ENCODE measurements at regions not wholly inside any gene's neighbourhood (a gene's known extent, or its start where the extent isn't known, plus 50 kb on each side); places are given as distances from the start of the nearest gene placed in this dataset.

DNA sequence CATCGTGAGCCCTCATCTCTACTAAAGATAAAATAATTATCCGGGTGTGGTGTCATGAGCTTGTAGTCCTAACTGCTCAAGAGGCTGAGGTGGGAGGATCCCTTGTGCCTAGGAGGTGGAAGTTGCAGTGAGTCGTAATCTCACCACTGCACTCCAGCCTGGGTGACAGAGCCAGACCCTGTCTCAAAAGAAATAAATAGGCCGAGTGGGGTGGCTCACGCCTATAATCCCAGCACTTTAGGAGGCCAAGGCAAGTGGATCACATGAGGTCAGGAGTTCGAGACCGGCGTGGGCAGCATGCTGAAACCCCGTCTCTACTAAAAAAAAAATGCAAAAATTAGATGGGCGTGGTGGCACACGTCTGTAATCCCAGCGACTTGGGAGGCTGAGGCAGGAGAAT, 70.9 kb downstream of the RESF1 start:
- Histone ChIP-seq H3K27ac (ENCODE audit: low read length) (no peak overlapping the region), H3K4me1 (ENCODE audit: control insufficient read depth, insufficient read depth, low read length) (peaks cover 25% of the 10 kb centered on the region), H3K36me3 (ENCODE audit: control insufficient read depth, insufficient read depth, low read length) (no peaks in the 10 kb centered on the region), H3K4me3 (ENCODE audit: low read length) (no peak overlapping the region), H3K27me3 (ENCODE audit: control insufficient read depth, insufficient read depth, low read length) (no peaks in the 10 kb centered on the region), H3K9me3 (ENCODE audit: control insufficient read depth, low read depth, low read length) (no peaks in the 10 kb centered on the region)
- no CpG with 5 or more reads among the region's 12 CpGs for WGBS (ENCODE audit: insufficient coverage, low lambda C conversion rate)
- DNase-seq, result no peak

- no peak for DNase-seq
- no peaks in the 10 kb centered on the region for H3K9me3 ChIP-seq (ENCODE audit: control insufficient read depth, low read depth, low read length)
- no peaks in the 10 kb centered on the region for H3K27me3 ChIP-seq (ENCODE audit: control insufficient read depth, insufficient read depth, low read length)
- H3K27ac ChIP-seq (ENCODE audit: low read length), result no peak overlapping the region
- H3K36me3 ChIP-seq (ENCODE audit: control insufficient read depth, insufficient read depth, low read length), result no peaks in the 10 kb centered on the region
- peaks cover 24% of the 10 kb centered on the region for H3K4me1 ChIP-seq (ENCODE audit: control insufficient read depth, insufficient read depth, low read length)
- 85% methylated on average over 2 of the region's 2 CpGs for WGBS (ENCODE audit: insufficient coverage, low lambda C conversion rate)
- no peak overlapping the region for H3K4me3 ChIP-seq (ENCODE audit: low read length)
Observed at GRCh38 chr12:32030676-32031075, 71.5 kb downstream of the RESF1 start.

DNA sequence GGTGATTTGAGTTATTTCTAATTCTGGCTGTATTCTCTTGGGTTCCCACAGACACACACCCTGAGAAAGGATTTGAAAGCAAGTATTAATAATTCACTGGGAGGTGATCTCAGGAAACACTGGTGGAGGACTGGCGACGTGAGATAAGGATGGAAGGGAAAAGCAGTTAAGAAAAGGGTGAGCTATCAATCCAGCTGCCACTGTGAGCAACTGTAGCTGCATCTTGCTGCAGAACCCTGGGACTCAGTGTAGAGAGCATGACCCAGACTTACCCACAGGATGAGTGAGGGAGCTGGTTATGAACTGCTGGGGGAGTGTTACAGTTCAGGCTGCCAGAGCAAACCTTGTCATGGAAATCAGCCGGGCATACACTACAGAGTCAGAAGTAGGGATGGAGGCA, 71.9 kb downstream of the RESF1 start:
- no peak for DNase-seq
- Histone ChIP-seq H3K4me1 (ENCODE audit: control insufficient read depth, insufficient read depth, low read length) (peaks cover 24% of the 10 kb centered on the region), H3K27me3 (ENCODE audit: control insufficient read depth, insufficient read depth, low read length) (no peaks in the 10 kb centered on the region), H3K36me3 (ENCODE audit: control insufficient read depth, insufficient read depth, low read length) (no peaks in the 10 kb centered on the region), H3K27ac (ENCODE audit: low read length) (no peak overlapping the region), H3K4me3 (ENCODE audit: low read length) (no peak overlapping the region), H3K9me3 (ENCODE audit: control insufficient read depth, low read depth, low read length) (no peaks in the 10 kb centered on the region)
- no CpG with 5 or more reads among the region's 3 CpGs for whole genome bisulfite sequencing (ENCODE audit: insufficient coverage, low lambda C conversion rate)

DNA sequence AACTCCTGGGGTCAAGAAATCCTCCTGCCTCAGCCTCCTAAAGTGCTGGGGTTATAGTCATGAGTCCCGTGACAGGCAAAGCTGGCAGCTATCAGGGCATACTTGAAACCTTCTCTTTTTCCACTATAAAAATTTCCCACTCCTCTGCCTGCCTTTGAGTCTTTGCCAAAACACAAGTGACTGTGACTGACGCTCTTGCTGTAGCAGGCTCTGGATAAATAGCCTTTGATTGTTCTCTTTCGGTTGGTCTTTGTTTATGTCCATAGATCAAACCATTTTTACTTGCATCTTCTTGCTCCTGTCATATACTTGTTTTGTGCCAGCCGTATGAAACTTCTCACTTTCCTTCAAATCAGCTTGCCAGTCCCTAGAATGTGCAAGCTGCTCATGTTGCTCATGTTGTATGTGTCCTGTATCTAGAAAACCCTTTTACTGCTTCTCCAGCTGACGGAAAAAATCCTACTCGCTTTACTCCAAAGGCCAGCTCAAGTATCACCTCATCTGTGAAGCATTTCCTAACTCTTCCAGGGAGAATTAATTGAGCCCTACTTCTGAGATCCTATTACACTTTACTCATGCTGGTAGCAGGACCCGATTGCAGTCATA, 73.1 kb downstream of the RESF1 start:
- Histone ChIP-seq H3K36me3 (ENCODE audit: control insufficient read depth, insufficient read depth, low read length) (no peaks in the 10 kb centered on the region), H3K27me3 (ENCODE audit: control insufficient read depth, insufficient read depth, low read length) (no peaks in the 10 kb centered on the region), H3K4me1 (ENCODE audit: control insufficient read depth, insufficient read depth, low read length) (peaks cover 24% of the 10 kb centered on the region), H3K9me3 (ENCODE audit: control insufficient read depth, low read depth, low read length) (no peaks in the 10 kb centered on the region), H3K4me3 (ENCODE audit: low read length) (no peak overlapping the region), H3K27ac (ENCODE audit: low read length) (no peak overlapping the region)
- peak; percentile 61 to 76 for DNase-seq
- 20% methylated on average over 3 of the region's 7 CpGs for WGBS (ENCODE audit: insufficient coverage, low lambda C conversion rate)

GRCh38 chr12:32033406-32033805, 73.2 kb upstream of the BICD1 start:
- WGBS (ENCODE audit: insufficient coverage, low lambda C conversion rate), result no CpG with 5 or more reads among the region's 2 CpGs
- Histone ChIP-seq H3K36me3 (ENCODE audit: control insufficient read depth, insufficient read depth, low read length) (no peaks in the 10 kb centered on the region), H3K27me3 (ENCODE audit: control insufficient read depth, insufficient read depth, low read length) (no peaks in the 10 kb centered on the region), H3K4me3 (ENCODE audit: low read length) (no peak overlapping the region), H3K4me1 (ENCODE audit: control insufficient read depth, insufficient read depth, low read length) (peaks cover 24% of the 10 kb centered on the region), H3K9me3 (ENCODE audit: control insufficient read depth, low read depth, low read length) (no peaks in the 10 kb centered on the region), H3K27ac (ENCODE audit: low read length) (peak overlapping the region; percentile 49)
- peak in 1 of 2 donors; percentile 67 for DNase-seq

DNA sequence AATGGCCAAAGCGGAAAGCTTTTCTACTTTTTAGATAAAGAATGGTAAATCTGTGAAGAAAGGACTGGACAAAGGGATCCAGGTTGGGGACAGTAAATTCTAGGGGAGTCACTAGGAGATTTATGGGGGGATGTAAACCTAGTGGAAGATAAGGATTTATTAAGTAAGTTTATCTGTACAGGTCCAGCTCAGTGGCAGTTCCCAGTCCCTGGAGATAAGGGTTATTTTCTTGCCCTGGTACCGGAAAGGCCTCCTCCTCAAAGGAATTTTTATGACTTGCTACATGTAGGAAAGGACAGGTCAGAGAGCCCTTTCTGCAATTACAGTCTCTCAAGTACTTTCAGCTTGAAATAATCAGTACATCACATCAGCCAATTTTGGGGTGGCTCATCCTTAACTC, 72.6 kb upstream of the BICD1 start:
- no peak overlapping the region for H3K4me3 ChIP-seq (ENCODE audit: low read length)
- H3K9me3 ChIP-seq (ENCODE audit: control insufficient read depth, low read depth, low read length), result no peaks in the 10 kb centered on the region
- peaks cover 24% of the 10 kb centered on the region for H3K4me1 ChIP-seq (ENCODE audit: control insufficient read depth, insufficient read depth, low read length)
- WGBS (ENCODE audit: insufficient coverage, low lambda C conversion rate), result no CpG with 5 or more reads among the region's 2 CpGs
- H3K27ac ChIP-seq (ENCODE audit: low read length), result peak overlapping the region; percentile 49
- H3K36me3 ChIP-seq (ENCODE audit: control insufficient read depth, insufficient read depth, low read length), result no peaks in the 10 kb centered on the region
- peak; percentile 58 to 73 for DNase-seq
- H3K27me3 ChIP-seq (ENCODE audit: control insufficient read depth, insufficient read depth, low read length), result no peaks in the 10 kb centered on the region

DNA sequence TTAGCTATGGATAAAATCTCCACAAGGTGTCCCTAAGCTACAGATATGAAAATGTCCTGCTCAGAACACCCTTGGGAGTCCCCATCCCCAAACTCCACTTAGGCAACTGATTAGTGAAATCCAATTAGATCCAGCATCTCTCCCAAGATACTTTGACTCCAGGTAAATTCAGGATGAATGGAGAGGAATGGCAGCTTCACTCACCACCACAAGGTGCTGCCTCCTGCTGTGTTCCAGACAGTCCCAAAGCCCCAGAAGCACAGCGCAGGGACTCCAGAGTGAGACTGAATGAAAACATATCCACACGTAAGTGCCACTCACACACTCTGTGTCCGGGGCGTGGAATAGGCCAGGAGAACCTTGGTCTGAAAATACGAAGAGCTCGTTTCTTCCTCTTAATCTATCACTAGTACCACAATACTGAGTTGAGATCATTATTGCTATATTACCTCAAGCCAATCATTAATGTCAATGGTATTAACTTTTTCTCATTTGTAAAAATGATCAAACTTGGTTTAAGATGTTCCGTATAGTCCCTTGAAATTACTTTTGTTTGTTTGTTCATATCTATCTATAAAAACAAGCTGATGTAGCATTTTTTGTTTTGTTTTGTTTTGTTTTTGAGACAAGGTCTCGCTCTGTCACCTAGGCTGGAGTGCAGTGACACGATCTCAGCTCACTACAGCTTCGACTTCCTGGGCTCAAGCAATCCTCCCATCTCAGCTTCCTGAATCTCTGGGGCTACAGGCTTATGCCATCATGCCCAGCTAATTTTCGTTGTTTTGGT, 70.0 kb upstream of the BICD1 start:
- Histone ChIP-seq H3K36me3 (ENCODE audit: control insufficient read depth, insufficient read depth, low read length) (no peaks in the 10 kb centered on the region), H3K27me3 (ENCODE audit: control insufficient read depth, insufficient read depth, low read length) (no peaks in the 10 kb centered on the region), H3K4me3 (ENCODE audit: low read length) (no peak overlapping the region), H3K9me3 (ENCODE audit: control insufficient read depth, low read depth, low read length) (peaks cover under 1% of the 10 kb centered on the region), H3K4me1 (ENCODE audit: control insufficient read depth, insufficient read depth, low read length) (peaks cover 28% of the 10 kb centered on the region), H3K27ac (ENCODE audit: low read length) (no peak overlapping the region)
- WGBS (ENCODE audit: insufficient coverage, low lambda C conversion rate), result 40% methylated on average over 3 of the region's 11 CpGs
- no peak for DNase-seq

- Histone ChIP-seq H3K9me3 (ENCODE audit: control insufficient read depth, low read depth, low read length) (peaks cover 24% of the 10 kb centered on the region), H3K4me3 (ENCODE audit: low read length) (no peak overlapping the region), H3K36me3 (ENCODE audit: control insufficient read depth, insufficient read depth, low read length) (no peaks in the 10 kb centered on the region), H3K27me3 (ENCODE audit: control insufficient read depth, insufficient read depth, low read length) (no peaks in the 10 kb centered on the region), H3K27ac (ENCODE audit: low read length) (no peak overlapping the region), H3K4me1 (ENCODE audit: control insufficient read depth, insufficient read depth, low read length) (peaks cover 8% of the 10 kb centered on the region)
- whole genome bisulfite sequencing (ENCODE audit: insufficient coverage, low lambda C conversion rate), result no CpG with 5 or more reads among the region's 9 CpGs
- DNase-seq, result no peak
Observed at GRCh38 chr12:32039347-32039746, 67.3 kb upstream of the BICD1 start.

DNA sequence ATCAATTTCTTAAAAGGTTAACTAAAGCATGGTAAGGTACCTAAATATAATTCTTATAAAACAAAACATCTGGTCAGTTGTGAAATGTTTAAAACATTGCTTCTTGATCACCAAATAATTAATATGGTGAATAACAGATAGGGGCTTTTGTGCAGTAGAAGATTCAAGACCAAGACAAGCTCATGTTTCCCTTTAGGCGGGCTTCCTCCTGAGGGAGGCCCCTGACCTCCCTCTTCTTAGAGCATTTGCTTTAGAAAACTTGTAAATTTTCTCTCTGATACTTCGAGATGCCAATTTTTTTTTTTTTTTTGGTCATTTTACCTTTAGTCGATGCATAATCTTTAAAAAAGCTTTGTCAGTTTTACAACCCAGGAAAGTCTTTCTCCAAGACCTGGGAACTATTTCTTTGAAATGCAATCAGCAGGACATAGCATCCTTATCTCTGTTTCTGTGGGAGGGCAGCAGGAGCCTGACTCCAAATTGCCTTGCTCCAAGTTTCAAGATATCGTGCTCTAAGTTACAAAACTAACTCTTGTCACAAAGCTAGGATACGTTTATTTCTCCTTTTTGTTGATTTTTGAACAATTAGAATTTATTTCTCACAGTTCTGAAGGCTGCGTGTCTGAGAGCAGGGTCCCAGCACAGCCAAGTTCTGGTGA, 66.6 kb upstream of the BICD1 start:
- no peak overlapping the region for H3K4me3 ChIP-seq (ENCODE audit: low read length)
- no peaks in the 10 kb centered on the region for H3K27me3 ChIP-seq (ENCODE audit: control insufficient read depth, insufficient read depth, low read length)
- peak overlapping the region; percentile 13 for H3K27ac ChIP-seq (ENCODE audit: low read length)
- WGBS (ENCODE audit: insufficient coverage, low lambda C conversion rate), result 22% methylated on average over 2 of the region's 6 CpGs
- H3K9me3 ChIP-seq (ENCODE audit: control insufficient read depth, low read depth, low read length), result peaks cover 31% of the 10 kb centered on the region
- no peaks in the 10 kb centered on the region for H3K36me3 ChIP-seq (ENCODE audit: control insufficient read depth, insufficient read depth, low read length)
- DNase-seq, result no peak
- H3K4me1 ChIP-seq (ENCODE audit: control insufficient read depth, insufficient read depth, low read length), result peaks cover 8% of the 10 kb centered on the region

- no peak for DNase-seq
- 33% methylated on average over 1 of the region's 9 CpGs for WGBS (ENCODE audit: insufficient coverage, low lambda C conversion rate)
- no peak overlapping the region for H3K27ac ChIP-seq (ENCODE audit: low read length)
Observed at GRCh38 chr12:32043928-32044549, 62.6 kb upstream of the BICD1 start.

More at GRCh38 chr12:32043928-32044549, 62.6 kb upstream of the BICD1 start:
- no peaks in the 10 kb centered on the region for H3K36me3 ChIP-seq (ENCODE audit: control insufficient read depth, insufficient read depth, low read length)
- H3K27me3 ChIP-seq (ENCODE audit: control insufficient read depth, insufficient read depth, low read length), result no peaks in the 10 kb centered on the region
- peaks cover 34% of the 10 kb centered on the region for H3K9me3 ChIP-seq (ENCODE audit: control insufficient read depth, low read depth, low read length)
- peaks cover 8% of the 10 kb centered on the region for H3K4me1 ChIP-seq (ENCODE audit: control insufficient read depth, insufficient read depth, low read length)
- H3K4me3 ChIP-seq (ENCODE audit: low read length), result no peak overlapping the region

Data from large intestine (tissue), 3 donors.